Fibroblast of lung (primary cell): ENCODE measurements at regions not wholly inside any gene's neighbourhood (a gene's known extent, or its start where the extent isn't known, plus 50 kb on each side); places are given as distances from the start of the nearest gene placed in this dataset.

Source experiments
- CTCF ChIP-seq, 2 donors: IDR thresholded peaks in 1 of 2; conservative IDR thresholded peaks in 1 of 2; 1 replicate in 1 of 2; 2 replicates in 1 of 2; pipeline ENCODE4 v1.5.1; 2011 to 2012; ENCODE audit warnings: low read length in 2 of 2, control low read depth in 1 of 2, inconsistent platforms in 1 of 2, low read depth in 1 of 2, mild to moderate bottlenecking in 1 of 2
- EZH2 ChIP-seq: IDR thresholded peaks from 2 replicates; pipeline ENCODE4 v1.5.1; 2012; ENCODE audit warnings: low read length, control low read depth, mild to moderate bottlenecking; ENCODE audit errors: missing control alignments

- no peak for TF ChIP-seq CTCF (conservative IDR thresholded peaks at IDR 0.05 in 1 of 2, IDR thresholded peaks at IDR 0.05 in 1 of 2; ENCODE audit: low read depth in 1 of 2, low read length in 2 of 2)
- TF ChIP-seq EZH2, result no peak
These were observed 66.7 kb downstream of the MARCHF4 start for GRCh38 chr2:216305574-216305973.
